Stomach (tissue), 4 donors: ENCODE measurements at regions not wholly inside any gene's neighbourhood (a gene's known extent, or its start where the extent isn't known, plus 50 kb on each side); places are given as distances from the start of the nearest gene placed in this dataset.

Experiments
- EP300 ChIP-seq: sonication (generic); formaldehyde crosslinking; IDR thresholded peaks from one replicate; pipeline ENCODE4 v1.6.1; 2017; ENCODE audit warnings: antibody characterized with exemption
- POLR2A ChIP-seq, 4 donors: fragments of 450-650 bp; IDR thresholded peaks; one replicate each; pipeline ENCODE4 v1.6.1; 2016; ENCODE audit warnings: antibody characterized with exemption in 4 of 4, control low read depth in 2 of 4, mild to moderate bottlenecking in 1 of 4, moderate library complexity in 1 of 4
- POLR2AphosphoS5 ChIP-seq, 3 donors: sonication (generic); formaldehyde crosslinking; IDR thresholded peaks; one replicate each; pipeline ENCODE4 v1.6.1; 2016; ENCODE audit warnings: antibody characterized with exemption in 3 of 3
- TF ChIP-seq, protein P1 (sequence below), 7 experiments: fragments of 450-650 bp in 4 of 7; fragments of 200-600 bp in 3 of 7; sonication (generic) in 3 of 7; IDR thresholded peaks; one replicate each; pipeline ENCODE4 v1.5.1; 2016 to 2019; ENCODE audit warnings: antibody characterized with exemption in 7 of 7, control low read depth in 2 of 7, mild to moderate bottlenecking in 1 of 7

DNA sequence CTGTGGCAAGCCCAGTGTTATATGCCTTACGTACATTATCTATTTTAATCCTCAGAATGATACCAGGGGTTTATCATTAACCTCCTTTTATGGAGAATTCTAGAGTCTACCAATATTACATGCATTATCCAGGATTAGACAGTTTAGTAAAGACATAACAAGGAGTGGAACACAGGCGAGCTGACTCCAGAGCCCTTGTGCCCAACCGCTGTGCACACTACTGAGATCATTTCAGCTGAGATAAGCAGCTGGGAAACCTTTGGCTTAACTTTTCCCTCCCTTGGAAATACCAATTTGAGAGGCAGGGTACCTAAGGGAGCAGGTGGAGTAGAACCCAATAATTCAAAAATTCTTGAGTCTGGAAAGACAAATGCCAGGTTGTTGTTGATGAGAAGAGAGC, 59.8 kb upstream of the ATP1B1 start:
- TF ChIP-seq, protein P1, sequence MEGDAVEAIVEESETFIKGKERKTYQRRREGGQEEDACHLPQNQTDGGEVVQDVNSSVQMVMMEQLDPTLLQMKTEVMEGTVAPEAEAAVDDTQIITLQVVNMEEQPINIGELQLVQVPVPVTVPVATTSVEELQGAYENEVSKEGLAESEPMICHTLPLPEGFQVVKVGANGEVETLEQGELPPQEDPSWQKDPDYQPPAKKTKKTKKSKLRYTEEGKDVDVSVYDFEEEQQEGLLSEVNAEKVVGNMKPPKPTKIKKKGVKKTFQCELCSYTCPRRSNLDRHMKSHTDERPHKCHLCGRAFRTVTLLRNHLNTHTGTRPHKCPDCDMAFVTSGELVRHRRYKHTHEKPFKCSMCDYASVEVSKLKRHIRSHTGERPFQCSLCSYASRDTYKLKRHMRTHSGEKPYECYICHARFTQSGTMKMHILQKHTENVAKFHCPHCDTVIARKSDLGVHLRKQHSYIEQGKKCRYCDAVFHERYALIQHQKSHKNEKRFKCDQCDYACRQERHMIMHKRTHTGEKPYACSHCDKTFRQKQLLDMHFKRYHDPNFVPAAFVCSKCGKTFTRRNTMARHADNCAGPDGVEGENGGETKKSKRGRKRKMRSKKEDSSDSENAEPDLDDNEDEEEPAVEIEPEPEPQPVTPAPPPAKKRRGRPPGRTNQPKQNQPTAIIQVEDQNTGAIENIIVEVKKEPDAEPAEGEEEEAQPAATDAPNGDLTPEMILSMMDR (IDR thresholded peaks at IDR 0.05) = no peak
- no peak for TF ChIP-seq POLR2A (IDR thresholded peaks at IDR 0.05)
- TF ChIP-seq POLR2AphosphoS5 (IDR thresholded peaks at IDR 0.05) = no peak
- no peak for TF ChIP-seq EP300
